ENCODE measurements at regions not wholly inside any gene's neighbourhood (a gene's known extent, or its start where the extent isn't known, plus 50 kb on each side); places are given as distances from the start of the nearest gene placed in this dataset.

DNA sequence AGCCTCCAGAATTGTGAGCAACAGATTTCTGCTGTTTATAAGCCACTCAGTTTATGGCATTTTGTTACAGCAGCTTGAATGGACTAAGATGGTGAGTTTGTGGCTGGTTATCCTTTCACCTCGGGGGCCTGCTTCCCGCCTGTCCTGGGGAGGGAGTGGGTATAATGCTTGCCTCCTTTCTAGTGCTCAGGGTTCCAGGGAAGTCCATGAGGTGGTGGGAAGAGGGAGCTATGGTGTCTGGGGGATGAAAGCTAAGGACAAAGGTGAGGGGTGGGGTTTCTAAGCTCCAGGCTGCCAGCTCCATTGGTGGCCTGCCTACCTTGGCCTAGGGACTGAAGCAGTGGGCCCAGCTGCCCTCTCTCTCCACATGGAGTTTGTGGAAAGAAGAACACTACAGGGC lies 50.2 kb upstream of the SDK2 start:
- Histone ChIP-seq H3K18ac (ENCODE audit: low read length) (no peak overlapping the region), H3K56ac (ENCODE audit: low read length) (no peak overlapping the region), H3K9ac (ENCODE audit: low read length) (no peak overlapping the region), H2AK5ac (ENCODE audit: low read length) (no peak overlapping the region), H3K4ac (ENCODE audit: low read depth, low read length) (no peak overlapping the region), H3K4me3 (ENCODE audit: low read length) (no peak overlapping the region), H3K4me2 (ENCODE audit: low read length) (no peak overlapping the region), H3K36me3 (ENCODE audit: control insufficient read depth, insufficient read depth, low read length) (no peaks in the 10 kb centered on the region), H4K5ac (ENCODE audit: low read length) (no peak overlapping the region), H3K23ac (ENCODE audit: low read length) (no peak overlapping the region), H4K8ac (ENCODE audit: low read depth, low read length) (no peak overlapping the region), H2BK120ac (ENCODE audit: low read depth, low read length) (no peak overlapping the region), H3K27me3 (ENCODE audit: insufficient read depth, low read length, poor library complexity) (no peaks in the 10 kb centered on the region), H3K79me2 (ENCODE audit: control insufficient read depth, insufficient read depth, low read length) (no peaks in the 10 kb centered on the region), H3K79me1 (ENCODE audit: low read length) (no peaks in the 10 kb centered on the region), H2BK15ac (replicated peaks; ENCODE audit: low read depth) (no peak overlapping the region), H2BK5ac (ENCODE audit: low read length) (no peak overlapping the region), H3K27ac (ENCODE audit: low read depth, low read length) (no peak overlapping the region), H3K4me1 (ENCODE audit: control insufficient read depth, low read depth, low read length) (no peaks in the 10 kb centered on the region)
- no CpG with 5 or more reads among the region's 2 CpGs for WGBS (ENCODE audit: extremely low coverage, insufficient coverage, low lambda C conversion rate)
- DNase-seq, result no peak

GRCh38 chr17:73695035-73695738 lies 50.9 kb upstream of the SDK2 start:
- Histone ChIP-seq H2BK5ac (ENCODE audit: low read length) (no peak overlapping the region), H4K5ac (ENCODE audit: low read length) (no peak overlapping the region), H3K56ac (ENCODE audit: low read length) (no peak overlapping the region), H3K4me2 (ENCODE audit: low read length) (no peak overlapping the region), H3K4me1 (ENCODE audit: control insufficient read depth, low read depth, low read length) (no peaks in the 10 kb centered on the region), H4K8ac (ENCODE audit: low read depth, low read length) (no peak overlapping the region), H3K18ac (ENCODE audit: low read length) (no peak overlapping the region), H3K4me3 (ENCODE audit: low read length) (no peak overlapping the region), H2BK120ac (ENCODE audit: low read depth, low read length) (no peak overlapping the region), H3K27ac (ENCODE audit: low read depth, low read length) (no peak overlapping the region), H3K9ac (ENCODE audit: low read length) (no peak overlapping the region), H3K27me3 (ENCODE audit: insufficient read depth, low read length, poor library complexity) (no peaks in the 10 kb centered on the region), H3K23ac (ENCODE audit: low read length) (no peak overlapping the region), H3K79me1 (ENCODE audit: low read length) (no peaks in the 10 kb centered on the region), H2BK15ac (replicated peaks; ENCODE audit: low read depth) (no peak overlapping the region), H3K79me2 (ENCODE audit: control insufficient read depth, insufficient read depth, low read length) (no peaks in the 10 kb centered on the region), H3K36me3 (ENCODE audit: control insufficient read depth, insufficient read depth, low read length) (no peaks in the 10 kb centered on the region), H2AK5ac (ENCODE audit: low read length) (no peak overlapping the region), H3K4ac (ENCODE audit: low read depth, low read length) (no peak overlapping the region)
- no CpG with 5 or more reads among the region's 2 CpGs for WGBS (ENCODE audit: extremely low coverage, insufficient coverage, low lambda C conversion rate)
- DNase-seq, result no peak

- no peak for DNase-seq
- no peak overlapping the region for H3K4ac ChIP-seq (ENCODE audit: low read depth, low read length)
- H3K79me1 ChIP-seq (ENCODE audit: low read length), result no peaks in the 10 kb centered on the region
- H4K8ac ChIP-seq (ENCODE audit: low read depth, low read length), result no peak overlapping the region
- no peak overlapping the region for H3K56ac ChIP-seq (ENCODE audit: low read length)
- H3K23ac ChIP-seq (ENCODE audit: low read length), result no peak overlapping the region
- H3K9ac ChIP-seq (ENCODE audit: low read length), result no peak overlapping the region
- H3K36me3 ChIP-seq (ENCODE audit: control insufficient read depth, insufficient read depth, low read length), result no peaks in the 10 kb centered on the region
- H3K79me2 ChIP-seq (ENCODE audit: control insufficient read depth, insufficient read depth, low read length), result no peaks in the 10 kb centered on the region
- H3K4me1 ChIP-seq (ENCODE audit: control insufficient read depth, low read depth, low read length), result no peaks in the 10 kb centered on the region
- no peak overlapping the region for H3K4me3 ChIP-seq (ENCODE audit: low read length)
- H2AK5ac ChIP-seq (ENCODE audit: low read length), result no peak overlapping the region
- no CpG with 5 or more reads among the region's 3 CpGs for WGBS (ENCODE audit: extremely low coverage, insufficient coverage, low lambda C conversion rate)
- no peak overlapping the region for H2BK5ac ChIP-seq (ENCODE audit: low read length)
- no peak overlapping the region for H3K18ac ChIP-seq (ENCODE audit: low read length)
- H2BK120ac ChIP-seq (ENCODE audit: low read depth, low read length), result no peak overlapping the region
- no peak overlapping the region for H2BK15ac ChIP-seq (replicated peaks; ENCODE audit: low read depth)
- no peak overlapping the region for H4K5ac ChIP-seq (ENCODE audit: low read length)
- no peak overlapping the region for H3K27ac ChIP-seq (ENCODE audit: low read depth, low read length)
- H3K4me2 ChIP-seq (ENCODE audit: low read length), result no peak overlapping the region
- no peaks in the 10 kb centered on the region for H3K27me3 ChIP-seq (ENCODE audit: insufficient read depth, low read length, poor library complexity)
Measured at GRCh38 chr17:73696251-73696650, 52.0 kb upstream of the SDK2 start.

DNA sequence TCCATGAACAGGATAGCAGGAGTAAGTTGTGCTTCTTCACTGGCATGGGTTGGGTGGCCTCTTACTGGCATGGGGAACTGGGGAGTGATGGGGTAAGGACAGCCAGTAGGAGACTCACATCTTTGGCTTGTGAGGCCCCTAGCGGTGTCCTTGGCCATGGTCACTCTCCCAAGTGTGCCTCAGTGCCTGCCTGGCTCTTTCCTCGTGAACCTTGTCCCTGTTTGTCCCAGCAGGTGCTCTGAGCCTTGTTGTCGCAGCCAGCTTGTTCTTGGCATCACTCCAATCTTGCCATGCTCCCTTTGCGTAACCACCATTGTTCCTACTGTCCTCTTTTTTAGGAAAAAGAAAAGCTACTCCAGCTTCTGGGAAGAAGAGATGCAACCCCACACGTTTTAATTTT lies 53.6 kb upstream of the SDK2 start:
- no peaks in the 10 kb centered on the region for H3K4me1 ChIP-seq (ENCODE audit: control insufficient read depth, low read depth, low read length)
- no peak overlapping the region for H3K4ac ChIP-seq (ENCODE audit: low read depth, low read length)
- DNase-seq, result peak; percentile 25
- H2BK15ac ChIP-seq (replicated peaks; ENCODE audit: low read depth), result no peak overlapping the region
- no peaks in the 10 kb centered on the region for H3K79me1 ChIP-seq (ENCODE audit: low read length)
- H3K23ac ChIP-seq (ENCODE audit: low read length), result no peak overlapping the region
- no peak overlapping the region for H3K4me3 ChIP-seq (ENCODE audit: low read length)
- H3K4me2 ChIP-seq (ENCODE audit: low read length), result no peak overlapping the region
- H3K27ac ChIP-seq (ENCODE audit: low read depth, low read length), result no peak overlapping the region
- H2BK5ac ChIP-seq (ENCODE audit: low read length), result no peak overlapping the region
- no peak overlapping the region for H2AK5ac ChIP-seq (ENCODE audit: low read length)
- WGBS (ENCODE audit: extremely low coverage, insufficient coverage, low lambda C conversion rate), result no CpG with 5 or more reads among the region's 5 CpGs
- no peak overlapping the region for H3K9ac ChIP-seq (ENCODE audit: low read length)
- no peaks in the 10 kb centered on the region for H3K27me3 ChIP-seq (ENCODE audit: insufficient read depth, low read length, poor library complexity)
- H2BK120ac ChIP-seq (ENCODE audit: low read depth, low read length), result no peak overlapping the region
- H3K56ac ChIP-seq (ENCODE audit: low read length), result no peak overlapping the region
- no peak overlapping the region for H4K8ac ChIP-seq (ENCODE audit: low read depth, low read length)
- no peak overlapping the region for H3K18ac ChIP-seq (ENCODE audit: low read length)
- no peaks in the 10 kb centered on the region for H3K79me2 ChIP-seq (ENCODE audit: control insufficient read depth, insufficient read depth, low read length)
- no peak overlapping the region for H4K5ac ChIP-seq (ENCODE audit: low read length)
- no peaks in the 10 kb centered on the region for H3K36me3 ChIP-seq (ENCODE audit: control insufficient read depth, insufficient read depth, low read length)

- H3K9ac ChIP-seq (ENCODE audit: low read length), result no peak overlapping the region
- H3K36me3 ChIP-seq (ENCODE audit: control insufficient read depth, insufficient read depth, low read length), result no peaks in the 10 kb centered on the region
- H4K5ac ChIP-seq (ENCODE audit: low read length), result no peak overlapping the region
- no peak for DNase-seq
- no peak overlapping the region for H2BK120ac ChIP-seq (ENCODE audit: low read depth, low read length)
- H3K18ac ChIP-seq (ENCODE audit: low read length), result no peak overlapping the region
- H3K23ac ChIP-seq (ENCODE audit: low read length), result no peak overlapping the region
- no peak overlapping the region for H2AK5ac ChIP-seq (ENCODE audit: low read length)
- no peaks in the 10 kb centered on the region for H3K79me1 ChIP-seq (ENCODE audit: low read length)
- H2BK5ac ChIP-seq (ENCODE audit: low read length), result no peak overlapping the region
- no peaks in the 10 kb centered on the region for H3K4me1 ChIP-seq (ENCODE audit: control insufficient read depth, low read depth, low read length)
- H3K27me3 ChIP-seq (ENCODE audit: insufficient read depth, low read length, poor library complexity), result no peaks in the 10 kb centered on the region
- H3K4me2 ChIP-seq (ENCODE audit: low read length), result no peak overlapping the region
- no peaks in the 10 kb centered on the region for H3K79me2 ChIP-seq (ENCODE audit: control insufficient read depth, insufficient read depth, low read length)
- no peak overlapping the region for H2BK15ac ChIP-seq (replicated peaks; ENCODE audit: low read depth)
- H3K27ac ChIP-seq (ENCODE audit: low read depth, low read length), result no peak overlapping the region
- no peak overlapping the region for H3K4me3 ChIP-seq (ENCODE audit: low read length)
- no CpG with 5 or more reads among the region's 5 CpGs for WGBS (ENCODE audit: extremely low coverage, insufficient coverage, low lambda C conversion rate)
- no peak overlapping the region for H4K8ac ChIP-seq (ENCODE audit: low read depth, low read length)
- H3K4ac ChIP-seq (ENCODE audit: low read depth, low read length), result no peak overlapping the region
- H3K56ac ChIP-seq (ENCODE audit: low read length), result no peak overlapping the region
Measured at GRCh38 chr17:73698966-73699365, 54.7 kb upstream of the SDK2 start.

- no peaks in the 10 kb centered on the region for H3K79me1 ChIP-seq (ENCODE audit: low read length)
- DNase-seq, result no peak
Measured at GRCh38 chr17:73701701-73702100, 57.5 kb upstream of the SDK2 start.

More at GRCh38 chr17:73701701-73702100, 57.5 kb upstream of the SDK2 start:
- Histone ChIP-seq H3K36me3 (ENCODE audit: control insufficient read depth, insufficient read depth, low read length) (no peaks in the 10 kb centered on the region), H2BK120ac (ENCODE audit: low read depth, low read length) (no peak overlapping the region), H3K4me1 (ENCODE audit: control insufficient read depth, low read depth, low read length) (no peaks in the 10 kb centered on the region), H4K8ac (ENCODE audit: low read depth, low read length) (no peak overlapping the region), H2AK5ac (ENCODE audit: low read length) (no peak overlapping the region), H3K4me3 (ENCODE audit: low read length) (no peak overlapping the region), H3K18ac (ENCODE audit: low read length) (no peak overlapping the region), H4K5ac (ENCODE audit: low read length) (no peak overlapping the region), H2BK5ac (ENCODE audit: low read length) (no peak overlapping the region), H3K79me2 (ENCODE audit: control insufficient read depth, insufficient read depth, low read length) (no peaks in the 10 kb centered on the region), H3K23ac (ENCODE audit: low read length) (no peak overlapping the region), H3K27me3 (ENCODE audit: insufficient read depth, low read length, poor library complexity) (no peaks in the 10 kb centered on the region), H3K4ac (ENCODE audit: low read depth, low read length) (no peak overlapping the region), H3K56ac (ENCODE audit: low read length) (no peak overlapping the region), H2BK15ac (replicated peaks; ENCODE audit: low read depth) (no peak overlapping the region), H3K4me2 (ENCODE audit: low read length) (no peak overlapping the region), H3K9ac (ENCODE audit: low read length) (no peak overlapping the region), H3K27ac (ENCODE audit: low read depth, low read length) (no peak overlapping the region)
- WGBS (ENCODE audit: extremely low coverage, insufficient coverage, low lambda C conversion rate), result no CpG with 5 or more reads among the region's 8 CpGs

Data from mesendoderm (in vitro differentiated cells).